Ectodermal cell (in vitro differentiated cells): ENCODE measurements at regions not wholly inside any gene's neighbourhood (a gene's known extent, or its start where the extent isn't known, plus 50 kb on each side); places are given as distances from the start of the nearest gene placed in this dataset.
"Not testable (repeated sequence)": the region's sequence is repeated elsewhere in the genome, so short reads cannot be mapped to it uniquely, and the experiment has no call there.

Source experiments
- H3K27ac ChIP-seq: 2 replicates; pipeline ENCODE4 v1.7.0; 2013; ENCODE audit warnings: mild to moderate bottlenecking, low read depth, low read length; ENCODE audit not compliant: insufficient read depth, poor library complexity, severe bottlenecking
- H3K27me3 ChIP-seq: 2 replicates; pipeline ENCODE4 v1.7.0; 2013; ENCODE audit warnings: mild to moderate bottlenecking, low read length; ENCODE audit not compliant: insufficient read depth, control insufficient read depth, poor library complexity, severe bottlenecking
- H3K36me3 ChIP-seq: one replicate; pipeline ENCODE4 v1.7.0; 2013; ENCODE audit warnings: low read length; ENCODE audit not compliant: control insufficient read depth, insufficient read depth
- H3K4me1 ChIP-seq: one replicate; pipeline ENCODE4 v1.7.0; 2013; ENCODE audit warnings: low read length; ENCODE audit not compliant: control insufficient read depth, insufficient read depth
- H3K4me3 ChIP-seq: 2 replicates; pipeline ENCODE4 v1.7.0; 2013; ENCODE audit warnings: low read depth, low read length, control low read depth; ENCODE audit not compliant: insufficient read depth
- H3K9me3 ChIP-seq: 2 replicates; pipeline ENCODE4 v1.7.0; 2013; ENCODE audit warnings: mild to moderate bottlenecking, low read length, moderate library complexity; ENCODE audit not compliant: control insufficient read depth
- WGBS, 2 experiments: methylation state at CpG; one replicate each; pipeline ENCODE4 v1.1.7; 2013; ENCODE audit warnings: missing lambda C conversion rate in 2 of 2; 5-methylcytosine and 5-hydroxymethylcytosine counted together

DNA sequence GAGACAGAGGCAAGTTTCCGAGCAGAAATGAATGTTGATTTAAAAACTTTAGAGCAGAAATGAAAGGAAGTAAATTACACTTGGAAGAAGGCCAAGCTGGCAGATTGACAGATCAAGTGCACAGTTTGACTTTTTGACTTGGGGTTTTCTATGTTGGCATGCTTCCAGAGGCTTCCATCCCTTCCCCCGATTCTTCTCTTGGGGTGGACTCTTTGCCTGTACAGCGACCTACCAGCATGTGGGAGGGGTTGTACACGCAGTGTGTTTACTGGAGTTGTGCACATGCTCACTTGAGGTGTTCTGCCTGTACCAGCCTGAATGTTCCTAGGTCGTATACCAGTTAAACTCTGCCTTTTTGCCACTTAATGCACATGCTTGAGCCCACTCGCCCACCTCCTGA is 701.5 kb upstream of the GBE1 start:
- Histone ChIP-seq H3K27me3 (no peaks in the 10 kb centered on the region), H3K9me3 (peaks cover 2% of the 10 kb centered on the region), H3K4me1 (no peaks in the 10 kb centered on the region), H3K36me3 (no peaks in the 10 kb centered on the region), H3K27ac (no peak overlapping the region), H3K4me3 (no peak overlapping the region)
- WGBS, 2 experiments, result 94 to 98% methylated on average over 6 of the region's 6 CpGs

DNA sequence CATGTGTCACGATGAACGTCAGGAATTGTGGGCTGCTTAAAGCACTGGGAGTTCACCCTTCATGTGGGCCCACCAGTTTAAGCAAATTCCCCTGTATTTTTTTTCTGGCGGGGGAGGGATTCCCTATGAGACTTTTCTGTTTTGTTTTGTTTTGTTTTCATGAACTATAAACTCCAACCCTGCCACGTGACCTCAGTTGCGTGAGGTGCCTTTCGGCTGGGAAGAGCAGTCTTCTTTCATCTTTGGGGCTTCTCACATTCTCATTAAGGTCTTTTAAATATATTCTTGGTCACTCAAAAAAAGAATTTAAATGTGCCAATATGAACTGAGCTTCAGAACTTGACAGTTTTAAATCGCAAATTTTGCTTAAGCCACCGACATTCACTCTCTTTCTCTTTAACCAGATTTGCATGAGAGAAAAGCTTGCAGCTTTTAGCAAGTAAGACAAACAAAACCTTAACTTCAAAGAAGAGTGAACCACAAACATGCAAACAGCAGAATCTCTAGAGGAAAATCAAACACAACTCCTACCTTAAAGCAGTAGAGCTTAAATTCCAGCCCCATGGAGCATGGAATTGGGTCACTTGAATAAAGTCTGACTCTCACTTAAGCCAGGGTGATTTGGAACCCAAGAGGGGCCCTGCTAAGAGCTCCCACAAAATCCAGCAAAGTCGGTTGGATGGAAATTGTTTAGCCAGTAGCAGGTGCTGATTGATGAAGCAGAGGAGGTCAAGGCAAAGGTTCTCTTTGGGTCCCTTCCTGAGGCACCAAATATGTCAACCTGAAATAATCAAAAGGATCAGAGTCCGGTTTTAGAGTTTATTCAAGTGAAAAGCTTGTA is 699.8 kb upstream of the GBE1 start:
- WGBS, 2 experiments, result 75 to 78% methylated on average over 9 to 10 of the region's 10 CpGs
- no peak overlapping the region for H3K27ac ChIP-seq
- no peaks in the 10 kb centered on the region for H3K4me1 ChIP-seq
- no peaks in the 10 kb centered on the region for H3K36me3 ChIP-seq
- no peaks in the 10 kb centered on the region for H3K27me3 ChIP-seq
- peaks cover 2% of the 10 kb centered on the region for H3K9me3 ChIP-seq
- H3K4me3 ChIP-seq, result no peak overlapping the region

DNA sequence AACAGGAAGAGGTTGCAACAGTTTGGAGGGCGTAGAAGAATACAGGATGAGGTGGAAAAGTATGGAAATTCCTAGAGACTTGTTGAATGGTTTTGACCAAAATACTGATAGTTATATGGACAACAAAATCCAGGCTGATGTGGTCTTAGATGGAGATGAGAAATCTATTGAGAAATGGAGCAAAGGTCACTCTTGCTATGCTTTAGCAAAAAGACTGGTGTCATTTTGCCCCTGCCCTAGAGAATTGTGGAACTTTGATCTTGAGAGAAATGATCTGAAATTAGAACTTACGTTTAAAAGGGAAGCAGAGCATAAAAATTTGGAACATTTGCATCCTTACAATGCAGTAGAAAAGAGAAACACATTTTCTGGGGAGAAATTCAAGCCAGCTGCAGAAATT is 686.9 kb upstream of the GBE1 start:
- Histone ChIP-seq H3K9me3 (no peaks in the 10 kb centered on the region), H3K27me3 (no peaks in the 10 kb centered on the region), H3K4me3 (no peak overlapping the region), H3K27ac (no peak overlapping the region), H3K36me3 (no peaks in the 10 kb centered on the region), H3K4me1 (no peaks in the 10 kb centered on the region)
- 64 to 66% methylated on average over 2 of the region's 2 CpGs for WGBS, 2 experiments

DNA sequence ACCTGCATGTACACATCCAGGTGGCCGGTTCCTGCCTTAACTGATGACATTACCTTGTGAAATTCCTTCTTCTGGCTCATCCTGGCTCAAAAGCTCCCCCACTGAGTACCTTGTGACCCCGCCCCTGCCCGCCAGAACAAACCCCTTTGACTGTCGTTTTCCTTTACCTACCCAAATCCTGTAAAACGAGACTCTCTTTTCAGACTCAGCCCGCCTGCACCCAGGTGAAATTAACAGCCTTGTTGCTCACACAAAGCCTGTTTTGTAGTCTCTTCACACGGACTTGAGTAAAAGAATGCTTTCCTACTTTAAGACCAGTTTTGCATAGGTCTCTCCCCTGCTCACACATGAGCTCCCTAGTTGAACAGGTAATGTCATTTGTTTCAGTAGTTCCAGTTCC is 667.4 kb upstream of the GBE1 start:
- not testable (repeated sequence) for H3K36me3 ChIP-seq, H3K4me3 ChIP-seq, H3K27ac ChIP-seq, H3K27me3 ChIP-seq, H3K4me1 ChIP-seq, H3K9me3 ChIP-seq
- 6 to 7% methylated on average over 7 of the region's 7 CpGs for WGBS, 2 experiments

DNA sequence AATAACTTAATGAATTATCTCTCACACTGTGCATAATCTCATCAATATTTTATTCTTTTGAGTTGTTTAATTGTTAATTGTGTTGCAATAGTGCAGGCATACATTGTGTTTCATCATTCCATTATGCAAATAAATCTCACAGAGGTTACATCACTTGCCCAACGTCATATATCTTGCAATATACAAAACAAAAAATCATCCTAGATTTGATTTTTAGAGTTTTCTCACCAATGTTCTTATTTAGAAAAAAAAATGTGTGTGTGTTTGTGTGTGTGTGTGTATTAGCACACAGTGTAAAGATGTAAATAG is 662.5 kb upstream of the GBE1 start:
- WGBS, 2 experiments, result 33% methylated on average over 1 of the region's 1 CpG; no CpG with 5 or more reads in 1 of the 2 experiments
- no peaks in the 10 kb centered on the region for H3K27me3 ChIP-seq

DNA sequence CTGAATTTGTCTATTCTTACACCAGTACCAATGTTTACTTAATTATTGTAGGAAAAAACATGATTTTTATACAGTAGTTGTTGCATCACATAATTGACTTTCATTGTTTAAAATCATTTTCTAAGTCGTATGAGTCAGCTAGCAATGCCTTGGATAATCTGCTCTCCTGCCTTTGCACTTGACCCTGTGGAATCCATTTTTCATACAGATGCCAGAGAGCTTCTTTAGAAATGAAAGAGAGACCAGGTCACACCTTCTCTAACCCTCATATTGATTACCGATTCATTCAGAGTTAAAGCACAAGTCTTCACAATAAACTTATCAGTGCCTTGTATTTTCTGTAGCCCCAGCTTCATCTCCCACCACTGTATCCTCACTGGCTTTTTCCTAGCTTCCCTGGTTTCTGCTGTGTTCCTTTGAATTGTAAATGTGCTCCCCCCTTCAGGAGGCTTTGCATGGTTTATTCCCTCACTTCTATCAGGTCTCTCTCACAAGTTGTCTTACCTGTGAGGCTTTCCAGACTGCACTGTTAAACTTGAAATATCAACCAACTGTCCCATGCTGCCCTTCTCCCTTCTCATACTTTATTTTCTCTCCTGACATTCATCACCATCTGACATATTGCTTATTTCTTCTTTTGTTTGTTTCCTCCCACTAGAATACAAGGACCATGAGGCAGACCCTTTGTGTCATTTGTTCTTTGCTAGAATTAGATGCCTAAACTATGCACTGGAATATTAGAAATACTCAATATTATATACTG is 662.0 kb upstream of the GBE1 start:
- H3K4me3 ChIP-seq, result no peak overlapping the region
- H3K36me3 ChIP-seq, result no peaks in the 10 kb centered on the region
- no peaks in the 10 kb centered on the region for H3K4me1 ChIP-seq
- H3K27me3 ChIP-seq, result no peaks in the 10 kb centered on the region
- no peaks in the 10 kb centered on the region for H3K9me3 ChIP-seq
- WGBS, 2 experiments, result 23 to 25% methylated on average over 2 of the region's 2 CpGs
- H3K27ac ChIP-seq, result no peak overlapping the region

More for the DNA sequence above, 662.5 kb upstream of the GBE1 start:
- Histone ChIP-seq H3K9me3 (no peaks in the 10 kb centered on the region), H3K4me3 (no peak overlapping the region), H3K4me1 (no peaks in the 10 kb centered on the region), H3K36me3 (no peaks in the 10 kb centered on the region), H3K27ac (no peak overlapping the region)

DNA sequence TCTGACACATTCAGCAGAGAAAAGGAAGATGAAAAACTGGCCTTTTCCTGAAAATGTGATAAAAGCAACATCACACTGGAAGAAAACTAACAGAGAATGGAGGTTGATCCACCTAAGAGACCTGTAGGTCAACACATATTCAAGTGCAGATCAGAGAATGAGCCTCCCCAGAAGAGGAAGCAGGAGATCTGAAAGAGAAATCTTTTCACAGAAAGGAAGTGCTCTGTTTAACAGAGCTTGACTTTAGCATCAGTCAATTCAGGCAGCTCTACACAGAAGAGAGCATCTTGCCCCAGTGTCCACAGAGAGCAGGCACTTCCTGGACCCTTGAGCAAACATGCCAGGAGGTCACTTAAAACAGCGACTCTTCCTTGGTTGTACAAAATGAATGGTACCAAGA is 655.4 kb upstream of the GBE1 start:
- no peaks in the 10 kb centered on the region for H3K9me3 ChIP-seq
- 80 to 81% methylated on average over 1 of the region's 1 CpG for WGBS, 2 experiments
- H3K36me3 ChIP-seq, result no peaks in the 10 kb centered on the region
- H3K4me3 ChIP-seq, result no peak overlapping the region
- no peaks in the 10 kb centered on the region for H3K4me1 ChIP-seq
- H3K27ac ChIP-seq, result no peak overlapping the region
- no peaks in the 10 kb centered on the region for H3K27me3 ChIP-seq

DNA sequence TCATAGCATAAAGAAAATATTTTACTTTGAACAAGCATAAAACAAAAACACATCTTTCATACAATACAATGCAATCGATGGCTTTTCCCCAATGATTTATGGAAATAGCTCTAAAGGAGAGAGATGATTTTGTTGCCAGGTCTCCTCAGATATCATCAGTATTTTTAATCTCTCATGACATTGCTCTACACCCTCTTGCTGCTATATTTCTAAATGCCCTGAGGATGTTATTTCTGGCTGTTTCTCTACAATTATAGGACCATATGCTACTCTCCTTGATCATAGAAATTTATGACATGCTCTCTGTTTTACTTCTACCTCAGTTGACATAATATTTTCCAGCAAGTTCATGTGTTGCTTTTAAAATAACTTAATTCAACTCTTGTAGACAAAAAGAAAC is 654.9 kb upstream of the GBE1 start:
- no peaks in the 10 kb centered on the region for H3K9me3 ChIP-seq
- H3K27me3 ChIP-seq, result no peaks in the 10 kb centered on the region
- no peaks in the 10 kb centered on the region for H3K4me1 ChIP-seq
- H3K4me3 ChIP-seq, result no peak overlapping the region
- H3K36me3 ChIP-seq, result no peaks in the 10 kb centered on the region
- no peak overlapping the region for H3K27ac ChIP-seq
- WGBS, 2 experiments, result 100% methylated on average over 1 of the region's 1 CpG; no CpG with 5 or more reads in 1 of the 2 experiments

DNA sequence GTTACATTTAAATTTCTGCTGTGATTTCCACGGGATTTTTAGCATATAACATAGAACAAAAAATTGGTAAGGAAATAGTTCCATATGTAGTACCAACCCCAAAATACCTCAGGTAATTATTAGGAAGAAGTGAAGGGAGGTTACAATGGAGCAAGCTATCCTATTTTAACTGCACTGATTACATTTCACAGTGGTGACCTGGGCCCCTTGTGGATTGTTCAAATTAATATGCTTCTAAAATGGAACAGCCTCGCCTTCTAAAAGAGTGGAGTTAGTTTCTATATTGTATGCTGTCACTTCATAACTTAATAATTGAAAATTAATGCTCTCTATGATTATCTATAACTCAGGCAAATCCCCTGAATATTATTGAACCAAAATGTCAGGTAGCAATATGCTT is 651.7 kb upstream of the GBE1 start:
- no peaks in the 10 kb centered on the region for H3K27me3 ChIP-seq

DNA sequence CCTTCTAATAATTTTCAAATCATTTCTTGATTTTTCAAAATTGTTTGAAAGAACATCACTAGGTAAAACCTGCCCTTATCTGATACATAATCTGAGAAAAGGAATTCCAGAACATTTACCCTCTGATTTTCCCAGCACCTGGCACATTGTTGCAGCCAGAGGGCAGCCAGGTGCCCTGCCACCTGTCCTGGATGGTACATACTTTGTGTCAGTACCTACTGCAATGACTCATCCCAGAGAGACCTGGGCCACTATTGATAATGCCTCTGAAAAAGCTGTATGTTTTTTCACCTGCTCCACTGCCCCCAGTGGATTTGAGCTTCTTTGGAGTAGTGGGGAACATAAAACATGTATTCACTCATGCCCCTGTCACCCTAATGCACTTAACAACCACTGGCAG is 648.9 kb upstream of the GBE1 start:
- no peaks in the 10 kb centered on the region for H3K9me3 ChIP-seq
- no peaks in the 10 kb centered on the region for H3K27me3 ChIP-seq
- peaks cover 3% of the 10 kb centered on the region for H3K4me1 ChIP-seq
- no peak overlapping the region for H3K27ac ChIP-seq
- H3K4me3 ChIP-seq, result no peak overlapping the region
- H3K36me3 ChIP-seq, result no peaks in the 10 kb centered on the region

More for the DNA sequence above, 651.7 kb upstream of the GBE1 start:
- WGBS, 2 experiments, result 80% methylated on average over 1 of the region's 2 CpGs; no CpG with 5 or more reads in 1 of the 2 experiments
- Histone ChIP-seq H3K27ac (no peak overlapping the region), H3K4me3 (no peak overlapping the region), H3K9me3 (no peaks in the 10 kb centered on the region), H3K4me1 (no peaks in the 10 kb centered on the region), H3K36me3 (no peaks in the 10 kb centered on the region)
